Loucy (cell line): ENCODE measurements at regions not wholly inside any gene's neighbourhood (a gene's known extent, or its start where the extent isn't known, plus 50 kb on each side); places are given as distances from the start of the nearest gene placed in this dataset.

Source experiments
- H2AFZ ChIP-seq: fragments of 200-600 bp; sonication (generic); 2 replicates; pipeline ENCODE4 v1.6.0; 2016; ENCODE audit warnings: antibody characterized with exemption, mild to moderate bottlenecking, low read length, moderate library complexity
- H3F3A ChIP-seq: fragments of 200-600 bp; 2 replicates; pipeline ENCODE4 v1.6.0; 2016; ENCODE audit warnings: antibody characterized with exemption, low read depth, mild to moderate bottlenecking
- H3K27me3 ChIP-seq: fragments of 200-600 bp; sonication (generic); 2 replicates; pipeline ENCODE4 v1.6.1; 2014; ENCODE audit warnings: low read length, mild to moderate bottlenecking; ENCODE audit not compliant: insufficient read depth, poor library complexity, severe bottlenecking
- H3K36me3 ChIP-seq: fragments of 200-600 bp; sonication (generic); 2 replicates; pipeline ENCODE4 v1.6.1; 2016; ENCODE audit warnings: low read length; ENCODE audit not compliant: insufficient read depth
- H3K4me1 ChIP-seq: fragments of 200-600 bp; sonication (generic); 2 replicates; pipeline ENCODE4 v1.5.1; 2014; ENCODE audit warnings: low read length, mild to moderate bottlenecking; ENCODE audit not compliant: insufficient read depth, poor library complexity, severe bottlenecking
- H3K4me2 ChIP-seq: fragments of 200-600 bp; sonication (generic); 2 replicates; pipeline ENCODE4 v1.6.0; 2014; ENCODE audit warnings: antibody characterized with exemption, low read length, low read depth, mild to moderate bottlenecking; ENCODE audit not compliant: poor library complexity, severe bottlenecking
- H3K4me3 ChIP-seq: fragments of 200-600 bp; sonication (generic); 2 replicates; pipeline ENCODE4 v1.5.1; 2014; ENCODE audit warnings: low read length, mild to moderate bottlenecking, mixed read lengths; ENCODE audit not compliant: poor library complexity, severe bottlenecking
- H3K79me2 ChIP-seq: fragments of 200-600 bp; sonication (generic); 2 replicates; pipeline ENCODE4 v1.6.1; 2014; ENCODE audit warnings: low read length; ENCODE audit not compliant: insufficient read depth
- H3K9ac ChIP-seq: fragments of 200-600 bp; sonication (generic); 2 replicates; pipeline ENCODE4 v1.6.0; 2014; ENCODE audit warnings: mild to moderate bottlenecking, low read depth, low read length, moderate library complexity; ENCODE audit not compliant: poor library complexity, severe bottlenecking
- H3K9me2 ChIP-seq: fragments of 200-600 bp; sonication (generic); replicated peaks from 2 replicates; pipeline ENCODE4 v1.6.1; 2016; ENCODE audit warnings: low read depth, low read length, mixed read lengths
- H3K9me3 ChIP-seq: fragments of 200-600 bp; sonication (generic); 2 replicates; pipeline ENCODE4 v1.6.1; 2014; ENCODE audit warnings: mild to moderate bottlenecking, antibody characterized with exemption, low read length, low read depth; ENCODE audit not compliant: insufficient read depth
- H4K20me1 ChIP-seq: fragments of 200-600 bp; sonication (generic); 2 replicates; pipeline ENCODE4 v1.6.0; 2014; ENCODE audit warnings: antibody characterized with exemption, low read length, mild to moderate bottlenecking; ENCODE audit not compliant: insufficient read depth, poor library complexity, severe bottlenecking
- CTCF ChIP-seq: fragments of 200-600 bp; sonication (generic); conservative IDR thresholded peaks from 2 replicates; pipeline ENCODE4 v1.5.1; 2014; ENCODE audit warnings: mild to moderate bottlenecking, antibody characterized with exemption, low read length
- EZH2phosphoT487 ChIP-seq: fragments of 200-600 bp; IDR thresholded peaks from 2 replicates; pipeline ENCODE4 v1.6.1; 2018; ENCODE audit warnings: antibody characterized with exemption, mild to moderate bottlenecking, moderate library complexity, borderline replicate concordance

- Histone ChIP-seq H3K4me3 (no peak overlapping the region), H3K27me3 (no peaks in the 10 kb centered on the region), H3K79me2 (no peaks in the 10 kb centered on the region), H2AFZ (no peak overlapping the region), H4K20me1 (no peaks in the 10 kb centered on the region), H3K36me3 (no peaks in the 10 kb centered on the region), H3F3A (no peaks in the 10 kb centered on the region), H3K9me2 (no peaks in the 10 kb centered on the region), H3K9me3 (no peaks in the 10 kb centered on the region), H3K4me1 (no peaks in the 10 kb centered on the region), H3K9ac (no peak overlapping the region), H3K4me2 (no peak overlapping the region)
- TF ChIP-seq EZH2phosphoT487 (no peak), CTCF (no peak)
These were observed 529.6 kb upstream of the LRRC4C start for GRCh38 chr11:41988951-41989572.

GRCh38 chr11:41989823-41990380 is 530.5 kb upstream of the LRRC4C start:
- TF ChIP-seq CTCF, result no peak
- no peak for TF ChIP-seq EZH2phosphoT487
- Histone ChIP-seq H3K9me2 (no peaks in the 10 kb centered on the region), H3K9ac (no peak overlapping the region), H3K9me3 (no peaks in the 10 kb centered on the region), H3K79me2 (no peaks in the 10 kb centered on the region), H3K36me3 (no peaks in the 10 kb centered on the region), H3K4me3 (no peak overlapping the region), H3K27me3 (no peaks in the 10 kb centered on the region), H2AFZ (no peak overlapping the region), H3K4me1 (no peaks in the 10 kb centered on the region), H3F3A (no peaks in the 10 kb centered on the region), H3K4me2 (no peak overlapping the region), H4K20me1 (no peaks in the 10 kb centered on the region)

GRCh38 chr11:41996533-41996932 is 537.1 kb upstream of the LRRC4C start:
- Histone ChIP-seq H2AFZ (no peak overlapping the region), H3K9ac (no peak overlapping the region), H3K27me3 (no peaks in the 10 kb centered on the region), H3K9me2 (no peaks in the 10 kb centered on the region), H3K4me2 (no peak overlapping the region), H3K4me3 (no peak overlapping the region), H3K36me3 (no peaks in the 10 kb centered on the region), H3K4me1 (no peaks in the 10 kb centered on the region), H3K79me2 (no peaks in the 10 kb centered on the region), H4K20me1 (no peaks in the 10 kb centered on the region), H3F3A (no peaks in the 10 kb centered on the region), H3K9me3 (no peaks in the 10 kb centered on the region)
- TF ChIP-seq EZH2phosphoT487, result no peak
- no peak for TF ChIP-seq CTCF
